ENCODE measurements at regions not wholly inside any gene's neighbourhood (a gene's known extent, or its start where the extent isn't known, plus 50 kb on each side); places are given as distances from the start of the nearest gene placed in this dataset.

DNA sequence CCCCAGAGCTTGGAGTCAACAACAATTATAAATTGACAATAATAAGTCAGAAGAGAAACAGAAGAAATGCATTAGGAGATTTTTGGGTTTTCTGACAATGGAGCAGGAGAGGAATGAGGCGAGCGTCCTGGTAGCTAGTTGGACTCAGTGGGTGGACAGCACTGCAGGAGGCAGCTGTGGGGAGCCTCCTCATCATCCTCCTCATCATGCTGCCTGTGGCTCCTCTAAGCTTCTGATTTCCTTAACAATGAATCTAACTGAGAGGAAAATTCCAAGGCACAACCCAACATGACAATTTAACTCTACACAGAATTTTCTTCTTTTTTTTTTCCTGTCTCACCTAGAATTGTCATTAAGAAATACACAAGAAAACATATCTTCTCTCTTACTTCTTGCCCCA is 357.1 kb upstream of the NOCT start:
- TF ChIP-seq YY1 (IDR thresholded peaks at IDR 0.05; ENCODE audit: insufficient read depth, insufficient read length) (no peak), ZNF274 (IDR thresholded peaks at IDR 0.05; ENCODE audit: low read depth, low read length) (no peak), SUZ12 (IDR thresholded peaks at IDR 0.05; ENCODE audit: extremely low read depth, insufficient read depth, insufficient read length) (no peak)
